Breast epithelium (tissue), 3 donors: ENCODE measurements at regions not wholly inside any gene's neighbourhood (a gene's known extent, or its start where the extent isn't known, plus 50 kb on each side); places are given as distances from the start of the nearest gene placed in this dataset.

ENCODE experiments used
- POLR2A ChIP-seq: fragments of 450-650 bp; IDR thresholded peaks from one replicate; pipeline ENCODE4 v1.6.1; 2016; ENCODE audit warnings: antibody characterized with exemption, mild to moderate bottlenecking, moderate library complexity
- POLR2AphosphoS5 ChIP-seq, 3 donors: sonication (generic); formaldehyde crosslinking; IDR thresholded peaks; one replicate each; pipeline ENCODE4 v1.6.1; 2017; ENCODE audit warnings: antibody characterized with exemption in 3 of 3
- TF ChIP-seq, protein P1 (sequence below), 3 donors: fragments of 450-650 bp; IDR thresholded peaks; one replicate each; pipeline ENCODE4 v1.5.1; 2016 to 2017; ENCODE audit warnings: antibody characterized with exemption in 3 of 3, mild to moderate bottlenecking in 3 of 3, moderate library complexity in 3 of 3

- TF ChIP-seq, protein P1, sequence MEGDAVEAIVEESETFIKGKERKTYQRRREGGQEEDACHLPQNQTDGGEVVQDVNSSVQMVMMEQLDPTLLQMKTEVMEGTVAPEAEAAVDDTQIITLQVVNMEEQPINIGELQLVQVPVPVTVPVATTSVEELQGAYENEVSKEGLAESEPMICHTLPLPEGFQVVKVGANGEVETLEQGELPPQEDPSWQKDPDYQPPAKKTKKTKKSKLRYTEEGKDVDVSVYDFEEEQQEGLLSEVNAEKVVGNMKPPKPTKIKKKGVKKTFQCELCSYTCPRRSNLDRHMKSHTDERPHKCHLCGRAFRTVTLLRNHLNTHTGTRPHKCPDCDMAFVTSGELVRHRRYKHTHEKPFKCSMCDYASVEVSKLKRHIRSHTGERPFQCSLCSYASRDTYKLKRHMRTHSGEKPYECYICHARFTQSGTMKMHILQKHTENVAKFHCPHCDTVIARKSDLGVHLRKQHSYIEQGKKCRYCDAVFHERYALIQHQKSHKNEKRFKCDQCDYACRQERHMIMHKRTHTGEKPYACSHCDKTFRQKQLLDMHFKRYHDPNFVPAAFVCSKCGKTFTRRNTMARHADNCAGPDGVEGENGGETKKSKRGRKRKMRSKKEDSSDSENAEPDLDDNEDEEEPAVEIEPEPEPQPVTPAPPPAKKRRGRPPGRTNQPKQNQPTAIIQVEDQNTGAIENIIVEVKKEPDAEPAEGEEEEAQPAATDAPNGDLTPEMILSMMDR (IDR thresholded peaks at IDR 0.05) = no peak
- TF ChIP-seq POLR2AphosphoS5 (IDR thresholded peaks at IDR 0.05) = no peak
- no peak for TF ChIP-seq POLR2A
Measured at GRCh38 chr3:43874731-43875130, 184.0 kb downstream of the ABHD5 start.
